SU-DHL-6 (cell line): ENCODE measurements at regions not wholly inside any gene's neighbourhood (a gene's known extent, or its start where the extent isn't known, plus 50 kb on each side); places are given as distances from the start of the nearest gene placed in this dataset.

Experiments used
- H2AFZ ChIP-seq: fragments of 200-600 bp; sonication (generic); 2 replicates; pipeline ENCODE4 v1.6.1; 2014; ENCODE audit warnings: low read depth, mild to moderate bottlenecking, moderate library complexity, mixed read lengths, antibody characterized with exemption, low read length; ENCODE audit not compliant: severe bottlenecking
- H3F3A ChIP-seq: fragments of 200-600 bp; shearing (Covaris generic); 2 replicates; pipeline ENCODE4 v1.6.0; 2016; ENCODE audit warnings: antibody characterized with exemption, mild to moderate bottlenecking; ENCODE audit not compliant: insufficient read depth
- H3K27ac ChIP-seq: fragments of 200-600 bp; sonication (generic); 2 replicates; pipeline ENCODE4 v1.5.1; 2016; ENCODE audit warnings: low read depth, mild to moderate bottlenecking, low read length, moderate library complexity, mixed read lengths
- H3K27me3 ChIP-seq: fragments of 200-600 bp; sonication (generic), shearing (Covaris generic); 2 replicates; pipeline ENCODE4 v1.6.0; 2014; ENCODE audit warnings: mild to moderate bottlenecking, low read length
- H3K36me3 ChIP-seq: fragments of 200-600 bp; sonication (generic); 2 replicates; pipeline ENCODE4 v1.6.1; 2014; ENCODE audit warnings: mild to moderate bottlenecking, low read length, mixed read lengths
- H3K4me2 ChIP-seq: fragments of 300-600, 200-600 bp; shearing (Covaris generic), sonication (generic); 2 replicates; pipeline ENCODE4 v1.6.0; 2014; ENCODE audit warnings: low read length, low read depth, mild to moderate bottlenecking; ENCODE audit not compliant: poor library complexity, severe bottlenecking
- H3K4me3 ChIP-seq: fragments of 200-600 bp; sonication (generic); 2 replicates; pipeline ENCODE4 v1.5.1; 2014; ENCODE audit warnings: antibody characterized with exemption, low read length, mild to moderate bottlenecking, mixed read lengths; ENCODE audit not compliant: insufficient read depth, poor library complexity, severe bottlenecking
- H3K79me2 ChIP-seq: fragments of 200-600 bp; sonication (generic); 2 replicates; pipeline ENCODE4 v1.6.1; 2014; ENCODE audit warnings: mild to moderate bottlenecking, low read length, moderate library complexity; ENCODE audit not compliant: insufficient read depth
- H3K9ac ChIP-seq: fragments of 200-600 bp; sonication (generic); 2 replicates; pipeline ENCODE4 v1.7.0; 2014; ENCODE audit warnings: mild to moderate bottlenecking, low read length
- H3K9me2 ChIP-seq: fragments of 200-600 bp; sonication (generic); replicated peaks from 2 replicates; pipeline ENCODE4 v1.6.1; 2014; ENCODE audit warnings: low read length; ENCODE audit not compliant: insufficient read depth
- H3K9me3 ChIP-seq: fragments of 200-600 bp; sonication (generic); 2 replicates; pipeline ENCODE4 v1.6.1; 2014; ENCODE audit warnings: low read length, mixed read lengths; ENCODE audit not compliant: insufficient read depth
- H4K20me1 ChIP-seq: fragments of 200-600 bp; sonication (generic); 2 replicates; pipeline ENCODE4 v1.6.1; 2014; ENCODE audit warnings: low read depth, mild to moderate bottlenecking, antibody characterized with exemption, low read length, moderate library complexity, mixed read lengths
- CTCF ChIP-seq: fragments of 200-600 bp; sonication (generic); IDR thresholded peaks from one replicate; pipeline ENCODE4 v1.5.1; 2017; ENCODE audit warnings: antibody characterized with exemption, mild to moderate bottlenecking, low read length, moderate library complexity; ENCODE audit not compliant: insufficient read depth, poor library complexity, severe bottlenecking
- EZH2phosphoT487 ChIP-seq: fragments of 200-600 bp; sonication (generic), shearing (Covaris generic); conservative IDR thresholded peaks from 2 replicates; pipeline ENCODE4 v1.6.1; 2018; ENCODE audit warnings: mild to moderate bottlenecking, antibody characterized with exemption, low read length, moderate library complexity, mixed read lengths

- Histone ChIP-seq H3K36me3 (no peaks in the 10 kb centered on the region), H3K79me2 (no peaks in the 10 kb centered on the region), H2AFZ (no peak overlapping the region), H3K27ac (no peak overlapping the region), H3K4me3 (no peak overlapping the region), H3K4me2 (no peak overlapping the region), H4K20me1 (no peaks in the 10 kb centered on the region), H3K27me3 (no peaks in the 10 kb centered on the region), H3F3A (no peaks in the 10 kb centered on the region), H3K9ac (no peak overlapping the region), H3K9me3 (no peaks in the 10 kb centered on the region), H3K9me2 (no peaks in the 10 kb centered on the region)
- TF ChIP-seq CTCF, result no peak
- no peak for TF ChIP-seq EZH2phosphoT487
These were observed 690.9 kb downstream of the BRINP3 start for GRCh38 chr1:189786761-189787160.

GRCh38 chr1:189787201-189787600, 690.5 kb downstream of the BRINP3 start:
- no peaks in the 10 kb centered on the region for H3K79me2 ChIP-seq
- no peaks in the 10 kb centered on the region for H3F3A ChIP-seq
- no peaks in the 10 kb centered on the region for H3K9me3 ChIP-seq
- no peak overlapping the region for H3K9ac ChIP-seq
- no peaks in the 10 kb centered on the region for H3K9me2 ChIP-seq
- no peak overlapping the region for H2AFZ ChIP-seq
- no peak overlapping the region for H3K27ac ChIP-seq
- no peaks in the 10 kb centered on the region for H4K20me1 ChIP-seq
- H3K36me3 ChIP-seq, result no peaks in the 10 kb centered on the region
- H3K4me2 ChIP-seq, result no peak overlapping the region
- TF ChIP-seq EZH2phosphoT487, result no peak
- no peak for TF ChIP-seq CTCF
- H3K4me3 ChIP-seq, result no peak overlapping the region
- H3K27me3 ChIP-seq, result no peaks in the 10 kb centered on the region

- Histone ChIP-seq H3K27me3 (no peaks in the 10 kb centered on the region), H3K9ac (no peak overlapping the region), H3K9me2 (no peaks in the 10 kb centered on the region), H3K4me3 (no peak overlapping the region), H4K20me1 (no peaks in the 10 kb centered on the region), H3K9me3 (no peaks in the 10 kb centered on the region), H3K79me2 (no peaks in the 10 kb centered on the region), H3K4me2 (no peak overlapping the region), H3K36me3 (no peaks in the 10 kb centered on the region), H3F3A (no peaks in the 10 kb centered on the region), H2AFZ (peak overlapping the region; percentile 53), H3K27ac (no peak overlapping the region)
- TF ChIP-seq EZH2phosphoT487, result no peak
These were observed 687.3 kb downstream of the BRINP3 start for GRCh38 chr1:189790335-189790734.

- Histone ChIP-seq H3K27me3 (no peaks in the 10 kb centered on the region), H3K9me3 (no peaks in the 10 kb centered on the region), H3F3A (no peaks in the 10 kb centered on the region), H3K4me3 (no peak overlapping the region), H3K9ac (no peak overlapping the region), H3K9me2 (no peaks in the 10 kb centered on the region), H3K79me2 (no peaks in the 10 kb centered on the region), H2AFZ (peak overlapping the region; percentile 60), H3K4me2 (no peak overlapping the region), H3K36me3 (no peaks in the 10 kb centered on the region), H3K27ac (no peak overlapping the region), H4K20me1 (no peaks in the 10 kb centered on the region)
- TF ChIP-seq CTCF, result no peak
- TF ChIP-seq EZH2phosphoT487, result no peak
These were observed 674.3 kb downstream of the BRINP3 start for GRCh38 chr1:189803364-189803763.
